T-helper 17 cell (primary cell): ENCODE measurements at regions not wholly inside any gene's neighbourhood (a gene's known extent, or its start where the extent isn't known, plus 50 kb on each side); places are given as distances from the start of the nearest gene placed in this dataset.
"Not testable (repeated sequence)": the region's sequence is repeated elsewhere in the genome, so short reads cannot be mapped to it uniquely, and the experiment has no call there.

ENCODE experiments used
- ATAC-seq: fragments of 150-1000 bp; cut with Tn5 transposase; 2 replicates; pipeline ENCODE4 v1.10.0; 2021; ENCODE audit warnings: mild to moderate bottlenecking, moderate library complexity
- DNase-seq, 3 donors: peaks; one replicate each; pipeline versions ENCODE4 v3.0.0 to v3.0.0-alpha.2; 2020 to 2021
- H3K9me3 ChIP-seq: one replicate; pipeline ENCODE4 v1.7.0; 2013; ENCODE audit warnings: low read length, mild to moderate bottlenecking; ENCODE audit not compliant: control insufficient read depth, poor library complexity, severe bottlenecking
- H3K27ac Mint-ChIP-seq: one replicate; pipeline ENCODE4 v1.8.0; 2022; ENCODE audit warnings: mild to moderate bottlenecking, moderate library complexity, mixed read lengths
- H3K27me3 Mint-ChIP-seq: one replicate; pipeline ENCODE4 v1.8.0; 2022; ENCODE audit warnings: mixed read lengths
- H3K36me3 Mint-ChIP-seq: one replicate; pipeline ENCODE4 v1.8.0; 2022; ENCODE audit warnings: low read depth, mixed read lengths
- H3K4me1 Mint-ChIP-seq: one replicate; pipeline ENCODE4 v1.8.0; 2022; ENCODE audit warnings: mild to moderate bottlenecking, mixed read lengths
- H3K4me3 Mint-ChIP-seq: one replicate; pipeline ENCODE4 v1.8.0; 2022; ENCODE audit warnings: mild to moderate bottlenecking, moderate library complexity, mixed read lengths

DNA sequence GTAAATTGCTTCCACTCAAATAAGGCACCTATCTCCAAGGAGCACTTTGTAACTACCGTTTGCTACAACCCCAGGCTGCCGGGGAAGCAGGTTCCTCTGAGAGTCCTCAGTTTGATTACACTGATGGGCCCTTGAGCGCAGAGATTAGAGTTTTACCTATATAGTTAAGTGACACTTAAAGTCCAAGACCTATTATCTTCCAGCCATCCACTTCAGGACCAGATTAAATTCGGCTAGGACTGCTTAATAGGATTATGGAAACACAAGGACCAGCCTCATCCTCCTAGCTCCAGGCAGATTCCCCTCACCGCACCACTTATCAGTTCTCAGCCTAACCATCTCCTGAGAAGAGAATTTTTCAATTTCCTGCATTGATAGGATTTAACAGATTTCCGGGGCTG, 64.7 kb upstream of the TIAM2 start:
- Mint-ChIP-seq H3K4me1 (peaks cover 2% of the 10 kb centered on the region), H3K27ac (no peak overlapping the region), H3K36me3 (peaks cover 2% of the 10 kb centered on the region), H3K27me3 (no peaks in the 10 kb centered on the region), H3K4me3 (no peak overlapping the region)
- ATAC-seq (no peak), DNase-seq (no peak)
- H3K9me3 ChIP-seq = no peaks in the 10 kb centered on the region

DNA sequence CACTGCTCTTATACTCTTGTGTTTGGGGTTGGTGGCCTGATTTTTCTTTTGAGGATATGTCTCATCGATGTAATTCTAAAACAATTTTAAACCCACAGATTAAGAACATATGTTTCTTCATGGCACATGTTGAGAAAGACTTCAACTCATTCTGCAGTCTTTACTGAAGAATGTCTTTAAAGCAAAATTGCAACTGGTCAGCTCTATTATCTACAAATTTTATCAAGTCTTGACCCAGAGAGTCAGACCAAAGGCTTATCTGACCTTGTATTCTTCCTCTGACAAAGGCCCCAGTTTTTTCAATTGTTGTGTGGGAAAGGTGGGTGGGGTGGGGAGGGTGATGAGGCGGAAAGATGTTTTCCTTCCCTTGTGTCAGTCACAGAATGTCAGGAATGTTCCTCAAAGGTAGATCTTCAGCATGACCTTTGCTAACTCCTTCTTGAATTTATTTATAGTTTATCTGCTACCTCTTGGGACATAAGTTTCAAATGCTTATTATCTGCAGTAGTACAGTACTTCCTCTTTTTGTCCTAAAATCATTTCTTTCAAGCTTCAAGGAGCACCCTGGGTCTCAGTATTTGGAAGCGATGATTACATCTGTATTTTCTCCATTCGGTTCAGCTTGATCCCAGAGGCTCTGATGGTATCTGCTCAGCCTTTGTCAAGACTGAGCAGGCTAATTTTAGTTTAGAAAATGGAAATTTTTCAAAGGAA, 63.2 kb upstream of the TIAM2 start:
- H3K4me1 Mint-ChIP-seq = peaks cover 2% of the 10 kb centered on the region
- DNase-seq = no peak
- H3K27ac Mint-ChIP-seq = no peak overlapping the region
- no peaks in the 10 kb centered on the region for H3K27me3 Mint-ChIP-seq
- no peak overlapping the region for H3K4me3 Mint-ChIP-seq
- H3K9me3 ChIP-seq = no peaks in the 10 kb centered on the region
- ATAC-seq = no peak
- H3K36me3 Mint-ChIP-seq = no peaks in the 10 kb centered on the region

DNA sequence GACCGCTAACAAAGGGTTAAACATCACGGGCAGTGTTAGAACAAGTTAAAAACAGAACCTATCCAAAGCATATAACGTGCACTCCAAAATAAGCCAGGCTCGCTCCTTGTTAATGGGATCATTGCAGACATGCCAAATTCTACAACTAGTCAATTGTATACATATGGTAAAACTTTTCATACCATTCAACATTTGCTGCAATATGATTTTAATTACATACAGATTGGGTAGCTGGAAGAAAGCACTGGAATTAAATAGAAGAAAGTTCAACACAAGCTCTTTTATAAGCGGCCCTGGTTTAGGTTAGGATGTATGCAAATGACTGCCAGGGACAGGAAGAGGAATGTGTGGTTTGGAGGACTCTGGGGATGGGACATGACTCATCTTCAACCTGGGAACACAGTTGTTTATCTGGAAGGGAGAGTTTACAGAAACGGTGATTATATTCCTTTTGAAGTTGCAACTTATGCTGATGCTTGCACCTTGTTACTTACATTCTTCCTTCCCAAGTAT, 62.5 kb upstream of the TIAM2 start:
- H3K4me3 Mint-ChIP-seq = no peak overlapping the region
- peaks cover 2% of the 10 kb centered on the region for H3K4me1 Mint-ChIP-seq
- no peaks in the 10 kb centered on the region for H3K27me3 Mint-ChIP-seq
- no peak overlapping the region for H3K27ac Mint-ChIP-seq
- no peak for ATAC-seq
- DNase-seq = no peak
- no peaks in the 10 kb centered on the region for H3K9me3 ChIP-seq
- no peaks in the 10 kb centered on the region for H3K36me3 Mint-ChIP-seq

DNA sequence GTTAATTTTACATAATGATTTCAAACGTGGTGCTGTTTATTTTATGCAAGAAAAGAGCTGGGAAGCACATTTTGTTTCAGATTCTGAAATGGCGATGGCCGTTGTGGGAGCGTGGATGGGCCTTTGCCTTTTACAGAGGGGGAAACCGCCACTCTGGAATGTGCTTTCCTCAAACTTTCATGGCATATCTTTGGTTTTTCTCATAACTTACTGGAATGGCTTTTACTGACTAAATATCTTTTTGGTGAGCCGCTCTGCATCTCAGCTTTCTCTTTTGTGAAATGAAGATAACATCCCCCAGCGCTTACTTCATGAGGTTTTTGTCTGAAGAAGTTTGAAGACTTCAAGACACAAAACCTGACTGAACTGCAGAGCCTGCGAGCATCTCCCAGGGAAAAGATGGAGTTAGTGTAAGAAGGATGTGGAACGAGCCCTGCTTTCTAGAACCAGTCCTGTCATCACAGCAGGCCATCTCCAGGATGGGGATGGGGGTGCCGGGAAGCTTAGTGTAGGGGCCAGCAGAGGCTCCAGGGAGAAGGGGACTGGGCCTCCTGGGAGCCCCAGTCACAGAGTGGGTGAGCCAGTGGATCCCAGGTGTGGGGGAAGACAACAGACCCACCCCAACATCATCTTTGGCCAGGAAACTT, 61.8 kb upstream of the TIAM2 start:
- no peak for DNase-seq
- peaks cover 2% of the 10 kb centered on the region for H3K4me1 Mint-ChIP-seq
- no peak for ATAC-seq
- no peaks in the 10 kb centered on the region for H3K36me3 Mint-ChIP-seq
- no peak overlapping the region for H3K4me3 Mint-ChIP-seq
- no peak overlapping the region for H3K27ac Mint-ChIP-seq
- no peaks in the 10 kb centered on the region for H3K9me3 ChIP-seq
- H3K27me3 Mint-ChIP-seq = no peaks in the 10 kb centered on the region

DNA sequence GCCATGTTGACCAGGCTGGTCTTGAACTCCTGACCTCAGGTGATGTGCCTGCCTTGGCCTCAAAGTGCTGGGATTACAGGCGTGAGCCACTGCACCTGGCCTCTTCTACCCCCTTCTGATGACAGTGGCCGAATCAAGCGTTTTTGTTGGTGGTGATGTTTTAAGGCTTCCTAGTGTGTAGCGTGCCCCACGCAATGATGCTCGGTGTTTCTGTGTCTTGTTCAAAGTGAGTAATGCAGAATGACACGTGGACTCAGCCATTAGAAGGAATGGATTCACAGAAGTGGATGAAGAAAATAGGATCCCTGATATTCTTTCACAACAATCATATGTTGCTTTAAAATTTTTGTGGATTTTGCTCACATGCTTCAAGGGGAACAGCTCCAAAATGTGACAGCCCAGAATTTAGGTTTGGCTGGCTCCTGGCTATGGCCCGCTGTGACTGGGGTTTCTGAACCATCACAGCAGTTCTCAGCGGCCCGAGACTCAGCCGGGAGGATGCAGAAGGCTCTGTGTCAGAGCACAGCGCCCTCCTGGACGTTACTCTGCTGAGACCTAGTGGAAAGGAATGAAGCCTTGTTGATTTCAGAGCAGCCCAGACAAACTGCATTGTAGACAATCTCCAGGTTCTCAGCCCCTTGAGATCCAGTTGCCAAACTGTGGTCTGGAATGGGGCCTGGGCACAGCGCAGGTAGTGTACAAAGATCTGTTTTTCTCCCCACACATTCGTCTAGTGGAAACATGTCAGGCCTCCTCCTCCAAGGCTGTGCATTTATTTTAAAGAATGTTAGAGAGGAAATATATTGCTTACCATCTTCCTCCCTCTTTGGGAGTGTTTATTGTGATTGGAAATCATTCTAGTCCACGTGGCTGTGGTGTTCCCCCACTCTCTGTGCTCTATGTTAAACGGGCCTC, 57.6 kb upstream of the TIAM2 start:
- no peak overlapping the region for H3K4me3 Mint-ChIP-seq
- H3K9me3 ChIP-seq = no peaks in the 10 kb centered on the region
- no peak for ATAC-seq

DNA sequence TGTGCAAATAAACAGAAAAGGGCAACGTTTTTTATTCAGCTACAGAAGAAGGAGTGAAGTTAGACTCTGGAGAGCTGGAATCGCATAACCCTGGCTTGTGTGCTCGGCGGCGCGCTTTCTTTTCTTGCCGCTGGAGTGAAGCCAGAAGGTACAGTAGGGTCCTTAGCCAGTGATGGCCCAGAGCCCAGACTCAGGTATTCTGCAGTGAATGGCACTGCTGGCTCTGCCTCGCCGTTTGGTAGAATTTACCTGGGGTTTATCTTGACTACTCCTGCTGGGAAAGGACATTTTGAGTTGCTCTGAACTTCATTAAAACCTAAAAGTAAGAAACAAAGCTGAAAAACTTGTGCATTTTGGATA, 56.9 kb upstream of the TIAM2 start:
- Mint-ChIP-seq H3K27ac (no peak overlapping the region), H3K36me3 (no peaks in the 10 kb centered on the region), H3K4me3 (no peak overlapping the region), H3K27me3 (no peaks in the 10 kb centered on the region), H3K4me1 (no peaks in the 10 kb centered on the region)
- H3K9me3 ChIP-seq = no peaks in the 10 kb centered on the region
- DNase-seq (no peak), ATAC-seq (no peak)

More for the DNA sequence above, 57.6 kb upstream of the TIAM2 start:
- H3K4me1 Mint-ChIP-seq = no peaks in the 10 kb centered on the region
- no peak overlapping the region for H3K27ac Mint-ChIP-seq
- no peaks in the 10 kb centered on the region for H3K27me3 Mint-ChIP-seq
- no peak for DNase-seq
- H3K36me3 Mint-ChIP-seq = no peaks in the 10 kb centered on the region

DNA sequence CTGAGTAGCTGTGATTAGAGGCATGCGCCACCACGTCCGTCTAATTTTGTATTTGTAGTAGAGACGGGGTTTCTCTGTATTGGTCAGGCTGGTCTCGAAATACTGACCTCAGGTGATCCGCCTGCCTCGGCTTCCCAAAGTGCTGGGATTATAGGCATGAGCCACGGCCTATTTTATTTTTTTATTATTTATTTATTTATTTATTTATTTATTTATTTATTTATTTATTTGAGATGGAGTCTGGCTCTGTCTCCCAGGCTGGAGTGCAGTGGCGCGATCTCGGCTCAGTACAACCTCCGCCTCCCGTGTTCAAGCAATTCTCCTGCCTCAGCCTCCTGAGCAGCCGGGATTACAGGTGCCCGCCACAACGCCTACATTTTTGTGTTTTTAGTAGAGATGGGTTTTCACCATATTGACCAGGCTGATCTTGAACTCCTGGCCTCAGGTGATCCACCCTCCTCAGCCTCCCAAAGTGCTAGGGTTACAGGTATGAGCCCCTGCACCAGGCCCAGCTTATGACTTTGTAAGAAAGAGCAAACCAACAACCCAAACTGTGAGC, 56.3 kb upstream of the TIAM2 start:
- not testable (repeated sequence) for H3K27ac Mint-ChIP-seq, ATAC-seq, H3K4me3 Mint-ChIP-seq

DNA sequence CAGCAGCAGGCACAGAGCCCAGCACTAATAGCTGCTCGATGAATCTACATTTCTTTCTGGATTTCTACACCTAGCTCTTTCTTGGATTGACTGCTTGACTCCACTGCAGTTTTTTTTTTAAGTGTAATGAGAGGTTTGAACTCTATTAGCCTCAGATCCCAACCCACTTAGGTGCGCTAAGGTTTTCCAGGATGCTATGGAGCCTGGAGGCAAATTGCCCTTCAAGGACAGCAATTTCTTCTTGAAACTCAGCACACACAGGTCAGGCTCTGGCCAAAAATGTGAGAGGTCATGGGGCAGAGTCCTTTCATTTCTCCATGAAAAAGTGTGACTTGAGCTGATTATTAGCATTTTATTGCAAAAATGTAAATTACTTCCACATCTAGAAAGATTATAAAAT, 52.3 kb upstream of the TIAM2 start:
- Mint-ChIP-seq H3K27ac (no peak overlapping the region), H3K27me3 (no peaks in the 10 kb centered on the region), H3K36me3 (peaks cover 7% of the 10 kb centered on the region), H3K4me1 (no peaks in the 10 kb centered on the region), H3K4me3 (no peak overlapping the region)
- no peaks in the 10 kb centered on the region for H3K9me3 ChIP-seq
- DNase-seq (no peak), ATAC-seq (no peak)

More for the DNA sequence above, 56.3 kb upstream of the TIAM2 start:
- not testable (repeated sequence) for H3K27me3 Mint-ChIP-seq, H3K36me3 Mint-ChIP-seq, H3K4me1 Mint-ChIP-seq, H3K9me3 ChIP-seq, DNase-seq

DNA sequence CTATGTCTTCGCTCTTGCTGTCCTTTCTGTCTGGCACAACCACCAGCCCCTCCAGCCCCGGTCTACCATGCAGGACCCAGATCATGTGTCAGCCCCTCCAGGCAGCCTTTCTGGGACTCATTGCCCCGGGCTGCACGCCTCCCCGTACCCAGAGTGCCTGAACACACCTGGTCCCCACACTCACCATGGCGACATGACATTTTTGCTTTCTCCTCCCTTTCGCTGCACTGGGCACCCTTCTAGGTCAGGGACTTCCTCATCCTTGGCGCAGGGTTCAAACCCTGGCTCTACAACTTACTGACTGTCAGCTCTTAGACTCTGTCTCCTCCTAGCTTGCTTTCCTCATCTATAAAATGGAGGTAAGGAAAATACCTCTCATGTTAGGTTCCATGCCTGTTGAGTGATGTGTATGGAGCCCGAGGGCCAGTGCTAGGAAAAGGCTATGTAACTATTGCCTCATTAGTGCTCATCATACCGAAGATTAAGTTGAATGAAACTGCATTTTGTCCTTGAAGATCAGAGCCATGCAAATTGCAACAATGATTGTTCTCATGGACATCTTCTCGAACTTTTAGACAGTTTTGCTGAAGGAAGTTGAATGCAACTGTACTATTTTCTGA, 49.7 kb upstream of the TIAM2 start:
- Mint-ChIP-seq H3K36me3 (peaks cover 8% of the 10 kb centered on the region), H3K4me1 (peaks cover 2% of the 10 kb centered on the region), H3K27ac (no peak overlapping the region), H3K4me3 (no peak overlapping the region), H3K27me3 (no peaks in the 10 kb centered on the region)
- no peaks in the 10 kb centered on the region for H3K9me3 ChIP-seq
- DNase-seq = no peak
- ATAC-seq = no peak
